Thyroid gland (tissue), 4 donors: ENCODE measurements at regions not wholly inside any gene's neighbourhood (a gene's known extent, or its start where the extent isn't known, plus 50 kb on each side); places are given as distances from the start of the nearest gene placed in this dataset.

Experiments used
- DNase-seq, 2 donors: peaks; one replicate each; pipeline ENCODE4 v3.0.0-alpha.2; 2019
- H3K27ac ChIP-seq, 3 donors: fragments of 200-600 bp; sonication (generic); 1 replicate in 2 of 3; 2 replicates in 1 of 3; pipeline ENCODE4 v1.5.1; 2016 to 2019; ENCODE audit warnings: mild to moderate bottlenecking in 1 of 3, moderate library complexity in 1 of 3
- H3K27me3 ChIP-seq: fragments of 200-600 bp; sonication (generic); one replicate; pipeline ENCODE4 v1.5.1; 2019
- H3K36me3 ChIP-seq, 2 donors: fragments of 200-600 bp; sonication (generic); one replicate each; pipeline ENCODE4 v1.5.1; 2016 to 2019
- H3K4me1 ChIP-seq, 2 donors: fragments of 200-600 bp; sonication (generic); one replicate each; pipeline ENCODE4 v1.5.1; 2017 to 2019
- H3K4me3 ChIP-seq, 3 donors: fragments of 200-600 bp; sonication (generic); replicated peaks in 1 of 3; 1 replicate in 2 of 3; 2 replicates in 1 of 3; pipeline ENCODE4 v1.5.1; 2016; ENCODE audit warnings: mild to moderate bottlenecking in 1 of 3
- H3K9me3 ChIP-seq: fragments of 200-600 bp; sonication (generic); one replicate; pipeline ENCODE4 v1.5.1; 2017
- POLR2A ChIP-seq, 2 donors: fragments of 450-650 bp; IDR thresholded peaks; one replicate each; pipeline ENCODE4 v1.6.1; 2017; ENCODE audit warnings: antibody characterized with exemption in 2 of 2, mild to moderate bottlenecking in 2 of 2, moderate library complexity in 1 of 2
- WGBS, 2 donors: methylation state at CpG; one replicate each; pipeline ENCODE4 v1.1.5; 2017; 5-methylcytosine and 5-hydroxymethylcytosine counted together
- intact Hi-C: fragments of 100-400 bp; cut with DNase I; formaldehyde crosslinking; loops from one replicate; pipeline ENCODE4 v1.15.1; 2023
- TF ChIP-seq, protein P1 (sequence below), 6 experiments: fragments of 200-600 bp in 3 of 6; fragments of 450-650 bp in 3 of 6; sonication (generic) in 3 of 6; IDR thresholded peaks; one replicate each; pipeline ENCODE4 v1.5.1; 2016 to 2019; ENCODE audit warnings: antibody characterized with exemption in 6 of 6, mild to moderate bottlenecking in 2 of 6, inconsistent platforms in 1 of 6, moderate library complexity in 1 of 6

DNA sequence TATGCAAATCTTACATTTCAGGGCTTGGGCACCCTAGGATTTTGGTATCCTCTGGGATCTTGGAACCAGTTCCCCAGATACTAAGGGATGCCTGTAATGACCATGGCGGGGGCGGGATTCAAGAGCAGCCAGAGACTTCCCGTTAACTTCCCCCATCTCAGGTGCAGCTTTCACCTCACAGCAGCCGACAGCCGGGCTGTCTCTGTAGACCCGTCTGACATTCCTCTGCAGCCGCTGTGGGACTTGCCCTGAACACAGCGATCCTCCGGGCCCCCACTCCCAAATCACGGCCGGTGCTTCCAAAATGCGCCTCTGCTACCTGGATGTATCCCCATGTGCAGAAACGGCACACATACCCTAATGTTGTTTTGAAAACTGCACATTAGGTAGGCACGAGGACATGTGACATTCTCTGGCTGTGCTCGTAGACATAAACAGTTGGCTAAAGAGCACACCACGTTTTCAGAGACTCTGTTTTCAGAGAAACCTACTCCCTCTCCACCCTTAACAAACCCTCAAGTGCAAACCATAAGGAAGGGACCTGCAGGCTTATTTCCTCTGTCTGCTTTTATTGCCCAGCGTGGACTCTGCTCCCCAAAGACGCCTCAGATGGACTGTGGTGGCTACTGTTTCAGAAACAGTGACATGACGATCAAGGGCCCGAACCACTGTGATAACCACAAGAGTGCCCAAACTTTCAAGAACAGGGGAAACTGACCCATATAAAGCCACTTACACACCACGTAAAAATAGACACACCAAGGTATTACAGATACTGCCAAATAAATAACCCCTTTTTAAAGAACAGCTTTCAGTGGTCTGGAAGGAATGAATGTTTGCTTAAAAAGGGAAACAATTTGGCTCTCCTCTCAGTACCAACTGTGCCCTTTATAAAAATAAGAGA, 72.9 kb upstream of the FOXC1 start:
- no peak overlapping the region for H3K4me3 ChIP-seq
- DNase-seq: no peak
- H3K27me3 ChIP-seq: no peaks in the 10 kb centered on the region
- no peak for TF ChIP-seq POLR2A (IDR thresholded peaks at IDR 0.05)
- TF ChIP-seq, protein P1, sequence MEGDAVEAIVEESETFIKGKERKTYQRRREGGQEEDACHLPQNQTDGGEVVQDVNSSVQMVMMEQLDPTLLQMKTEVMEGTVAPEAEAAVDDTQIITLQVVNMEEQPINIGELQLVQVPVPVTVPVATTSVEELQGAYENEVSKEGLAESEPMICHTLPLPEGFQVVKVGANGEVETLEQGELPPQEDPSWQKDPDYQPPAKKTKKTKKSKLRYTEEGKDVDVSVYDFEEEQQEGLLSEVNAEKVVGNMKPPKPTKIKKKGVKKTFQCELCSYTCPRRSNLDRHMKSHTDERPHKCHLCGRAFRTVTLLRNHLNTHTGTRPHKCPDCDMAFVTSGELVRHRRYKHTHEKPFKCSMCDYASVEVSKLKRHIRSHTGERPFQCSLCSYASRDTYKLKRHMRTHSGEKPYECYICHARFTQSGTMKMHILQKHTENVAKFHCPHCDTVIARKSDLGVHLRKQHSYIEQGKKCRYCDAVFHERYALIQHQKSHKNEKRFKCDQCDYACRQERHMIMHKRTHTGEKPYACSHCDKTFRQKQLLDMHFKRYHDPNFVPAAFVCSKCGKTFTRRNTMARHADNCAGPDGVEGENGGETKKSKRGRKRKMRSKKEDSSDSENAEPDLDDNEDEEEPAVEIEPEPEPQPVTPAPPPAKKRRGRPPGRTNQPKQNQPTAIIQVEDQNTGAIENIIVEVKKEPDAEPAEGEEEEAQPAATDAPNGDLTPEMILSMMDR (IDR thresholded peaks at IDR 0.05): no peak
- H3K9me3 ChIP-seq: no peaks in the 10 kb centered on the region
- H3K4me1 ChIP-seq: no peaks in the 10 kb centered on the region
- no peak overlapping the region for H3K27ac ChIP-seq
- no peaks in the 10 kb centered on the region for H3K36me3 ChIP-seq
- WGBS, 2 donors: 61 to 64% methylated on average over 21 of the region's 21 CpGs
- intact Hi-C loops: no loop called here

DNA sequence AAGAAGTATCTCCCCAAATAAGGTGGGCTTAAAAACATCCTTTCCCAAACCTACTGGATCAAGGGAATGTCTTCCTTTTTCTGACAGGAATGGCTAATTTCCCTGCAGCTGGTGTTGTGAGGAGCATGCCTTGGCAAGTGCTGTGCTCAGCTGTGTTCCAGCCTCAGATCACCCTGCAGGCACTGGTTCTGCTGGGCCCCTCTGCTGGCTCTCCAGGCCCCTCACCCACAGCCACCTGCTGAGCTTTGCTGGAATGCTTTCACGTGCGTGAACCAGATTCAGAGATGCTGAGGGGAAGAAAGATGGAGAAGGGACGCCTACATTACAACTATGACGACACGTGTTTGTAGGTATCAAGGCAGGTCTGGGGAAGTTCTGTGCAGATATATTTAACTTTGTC, 71.3 kb upstream of the FOXC1 start:
- Histone ChIP-seq H3K27me3 (no peaks in the 10 kb centered on the region), H3K4me1 (no peaks in the 10 kb centered on the region), H3K4me3 (no peak overlapping the region), H3K9me3 (no peaks in the 10 kb centered on the region), H3K27ac (no peak overlapping the region), H3K36me3 (no peaks in the 10 kb centered on the region)
- intact Hi-C loops: no loop called here
- WGBS, 2 donors: 86 to 96% methylated on average over 5 of the region's 5 CpGs
- no peak for DNase-seq
- TF ChIP-seq, protein P1 (IDR thresholded peaks at IDR 0.05): no peak
- no peak for TF ChIP-seq POLR2A (IDR thresholded peaks at IDR 0.05)

DNA sequence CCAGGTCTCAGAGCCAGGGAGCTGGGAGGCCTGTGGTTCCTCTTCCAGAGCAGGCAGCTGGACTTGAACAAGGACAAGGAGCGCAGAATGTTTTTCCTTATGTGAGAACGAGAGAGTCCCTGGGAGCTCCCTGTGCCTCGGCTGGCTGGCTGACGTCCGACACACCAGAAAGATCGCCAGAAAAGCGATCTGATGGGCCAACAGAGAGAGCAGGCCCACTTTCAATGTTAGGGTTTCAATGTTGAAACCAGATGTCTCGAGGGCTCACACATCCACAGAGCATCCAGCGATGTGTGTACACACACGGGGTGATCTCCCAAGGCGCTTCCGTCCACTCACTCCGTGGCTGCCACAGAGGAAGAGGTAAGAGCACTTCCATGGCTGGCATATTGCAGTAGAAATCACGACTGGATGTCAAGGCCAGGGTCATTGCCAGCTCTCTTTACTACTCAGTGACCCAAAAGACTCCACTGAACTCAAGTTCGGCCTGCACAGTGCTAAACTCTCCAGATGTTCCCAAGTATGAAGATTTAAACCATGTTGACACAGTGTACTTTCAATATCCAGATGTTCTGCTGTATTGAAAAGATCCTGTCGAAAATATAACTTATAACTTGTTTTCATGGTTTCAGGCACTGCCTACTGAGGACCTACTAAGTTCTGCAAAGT, 70.8 kb upstream of the FOXC1 start:
- intact Hi-C loops: no loop called here
- H3K4me1 ChIP-seq: no peaks in the 10 kb centered on the region
- no peak for DNase-seq
- WGBS, 2 donors: 80 to 85% methylated on average over 15 to 16 of the region's 16 CpGs
- H3K4me3 ChIP-seq: no peak overlapping the region
- no peak overlapping the region for H3K27ac ChIP-seq
- H3K9me3 ChIP-seq: no peaks in the 10 kb centered on the region
- TF ChIP-seq POLR2A (IDR thresholded peaks at IDR 0.05): no peak
- TF ChIP-seq, protein P1 (IDR thresholded peaks at IDR 0.05): no peak
- no peaks in the 10 kb centered on the region for H3K36me3 ChIP-seq
- no peaks in the 10 kb centered on the region for H3K27me3 ChIP-seq

DNA sequence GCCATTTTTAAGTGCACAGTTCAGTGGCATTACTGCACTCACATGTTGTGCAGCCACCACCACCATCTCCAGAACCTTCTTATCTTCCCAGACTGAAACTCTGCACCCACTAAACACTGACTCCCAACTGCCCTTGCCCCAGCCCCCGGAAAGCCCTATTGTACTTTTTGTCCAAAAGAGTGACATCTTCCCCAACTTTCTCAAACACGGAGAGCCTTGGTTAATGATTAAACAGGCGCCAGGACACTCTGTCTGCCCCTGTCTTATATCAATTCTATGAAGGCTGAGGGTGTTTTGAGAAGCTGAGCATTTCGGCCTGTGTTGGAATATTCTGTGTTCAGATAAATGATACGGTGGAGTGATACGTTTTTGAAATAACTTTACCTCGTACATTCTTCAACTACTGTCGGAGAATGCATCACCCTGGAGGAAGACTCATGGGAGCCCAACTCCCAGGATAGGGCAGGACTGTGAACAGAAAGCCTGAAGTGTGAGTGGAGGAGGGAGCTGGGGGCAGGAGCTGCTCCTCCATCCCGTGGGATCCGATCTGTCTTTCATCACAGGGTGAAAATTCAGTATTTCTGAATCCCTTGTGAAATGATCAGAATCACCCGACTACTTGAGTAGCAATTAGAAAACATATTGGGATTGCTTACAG, 68.7 kb upstream of the FOXC1 start:
- no peaks in the 10 kb centered on the region for H3K9me3 ChIP-seq
- intact Hi-C loops: no loop called here
- no peak overlapping the region for H3K4me3 ChIP-seq
- 91 to 93% methylated on average over 11 of the region's 11 CpGs for WGBS, 2 donors
- no peak for TF ChIP-seq POLR2A (IDR thresholded peaks at IDR 0.05)
- TF ChIP-seq, protein P1 (IDR thresholded peaks at IDR 0.05): no peak
- no peaks in the 10 kb centered on the region for H3K4me1 ChIP-seq
- no peak for DNase-seq
- no peaks in the 10 kb centered on the region for H3K27me3 ChIP-seq
- no peak overlapping the region for H3K27ac ChIP-seq
- no peaks in the 10 kb centered on the region for H3K36me3 ChIP-seq
